ENCODE measurements at regions not wholly inside any gene's neighbourhood (a gene's known extent, or its start where the extent isn't known, plus 50 kb on each side); places are given as distances from the start of the nearest gene placed in this dataset.
"Not testable (repeated sequence)": the region's sequence is repeated elsewhere in the genome, so short reads cannot be mapped to it uniquely, and the experiment has no call there.

DNA sequence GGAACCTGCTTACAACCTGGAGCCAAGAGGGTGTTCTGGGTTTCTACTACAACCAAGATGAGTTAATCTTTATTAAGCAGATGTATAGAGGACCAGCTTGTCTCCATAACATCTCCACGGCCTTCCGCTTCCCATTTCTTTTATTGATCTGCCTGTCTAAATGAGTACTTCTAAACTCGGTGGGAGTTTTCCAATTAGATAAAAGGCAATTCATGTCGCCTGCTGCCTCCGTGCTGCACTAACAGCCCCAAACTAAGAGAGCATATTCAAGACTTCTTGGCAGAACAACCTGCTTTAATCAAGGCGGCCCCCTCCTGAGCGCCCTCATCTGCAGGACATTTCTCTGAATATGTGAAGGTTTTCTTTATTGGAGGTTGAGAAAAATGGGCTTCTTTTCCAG lies 270.1 kb downstream of the PDCD6IP start:
- no peak for DNase-seq (ENCODE audit: insufficient read length)
- TF ChIP-seq TAF1 (IDR thresholded peaks at IDR 0.05; ENCODE audit: borderline replicate concordance, low read depth, low read length) (no peak), POLR2A (IDR thresholded peaks at IDR 0.05; ENCODE audit: low read depth, low read length) (no peak), POLR2AphosphoS5 (IDR thresholded peaks at IDR 0.05; ENCODE audit: low read depth, low read length) (no peak)
- FAIRE-seq = no peak

DNA sequence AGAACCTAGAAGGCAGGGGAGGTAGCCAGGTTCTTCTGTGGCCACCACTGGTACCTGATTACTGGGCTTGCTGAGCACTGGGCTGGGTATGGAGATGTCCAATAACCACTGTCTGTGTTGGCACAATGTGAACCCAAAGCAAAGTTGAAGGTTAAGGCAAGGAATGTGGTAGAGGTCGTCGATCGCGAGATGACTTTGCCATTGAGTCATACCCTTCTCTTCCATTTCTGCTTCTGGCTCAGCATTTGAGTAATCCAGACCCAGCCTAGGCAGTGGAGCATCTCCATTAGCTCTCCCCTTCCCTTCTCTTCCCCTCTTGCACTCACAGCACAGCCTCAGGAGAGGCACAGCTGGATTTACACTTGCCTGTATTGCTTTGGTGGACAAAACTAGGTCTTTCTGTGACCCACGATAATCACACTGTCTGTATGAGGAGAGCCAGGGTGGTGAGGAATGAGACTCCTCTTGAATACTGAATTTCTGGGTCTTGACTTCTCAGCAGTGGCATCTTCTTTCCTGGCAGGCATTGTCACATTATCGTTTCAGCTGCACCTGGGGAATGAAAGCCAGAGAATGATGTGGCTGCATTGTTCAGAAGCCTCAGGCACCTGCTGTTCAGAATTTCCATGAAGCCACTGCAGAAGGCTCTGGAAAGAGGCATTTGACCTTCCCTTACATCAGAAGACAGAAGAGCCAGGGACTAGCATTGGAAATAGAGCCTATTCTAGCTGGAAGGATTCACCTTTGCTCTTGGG lies 272.6 kb downstream of the PDCD6IP start:
- DNase-seq (ENCODE audit: insufficient read length) (no peak), FAIRE-seq (peak; percentile 78)
- TF ChIP-seq POLR2AphosphoS5 (IDR thresholded peaks at IDR 0.05; ENCODE audit: low read depth, low read length) (no peak), TAF1 (IDR thresholded peaks at IDR 0.05; ENCODE audit: borderline replicate concordance, low read depth, low read length) (no peak), POLR2A (IDR thresholded peaks at IDR 0.05; ENCODE audit: low read depth, low read length) (no peak)

DNA sequence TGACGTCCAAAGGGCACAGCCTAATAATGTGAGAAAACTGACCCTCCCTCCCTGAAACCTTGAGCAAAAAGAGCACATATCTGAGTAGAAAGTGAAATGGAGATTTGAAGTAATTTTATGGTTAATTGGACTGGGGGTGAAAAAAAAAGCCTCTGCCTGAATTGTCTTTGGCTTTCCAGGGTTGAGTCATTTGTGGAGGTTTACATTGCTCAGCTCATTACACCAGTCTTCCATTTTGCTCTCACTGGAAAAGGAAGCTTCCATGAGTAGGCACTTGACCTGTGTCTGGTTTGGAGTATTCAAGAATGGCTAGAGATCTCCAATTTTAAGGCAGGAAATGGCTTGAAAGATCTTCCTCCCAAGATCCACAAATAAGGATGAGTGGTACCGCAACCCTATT lies 273.9 kb downstream of the PDCD6IP start:
- no peak for TF ChIP-seq POLR2AphosphoS5 (IDR thresholded peaks at IDR 0.05; ENCODE audit: low read depth, low read length)
- no peak for TF ChIP-seq POLR2A (IDR thresholded peaks at IDR 0.05; ENCODE audit: low read depth, low read length)
- TF ChIP-seq TAF1 (IDR thresholded peaks at IDR 0.05; ENCODE audit: borderline replicate concordance, low read depth, low read length) = no peak
- DNase-seq (ENCODE audit: insufficient read length) (no peak), FAIRE-seq (peak; percentile 56)

DNA sequence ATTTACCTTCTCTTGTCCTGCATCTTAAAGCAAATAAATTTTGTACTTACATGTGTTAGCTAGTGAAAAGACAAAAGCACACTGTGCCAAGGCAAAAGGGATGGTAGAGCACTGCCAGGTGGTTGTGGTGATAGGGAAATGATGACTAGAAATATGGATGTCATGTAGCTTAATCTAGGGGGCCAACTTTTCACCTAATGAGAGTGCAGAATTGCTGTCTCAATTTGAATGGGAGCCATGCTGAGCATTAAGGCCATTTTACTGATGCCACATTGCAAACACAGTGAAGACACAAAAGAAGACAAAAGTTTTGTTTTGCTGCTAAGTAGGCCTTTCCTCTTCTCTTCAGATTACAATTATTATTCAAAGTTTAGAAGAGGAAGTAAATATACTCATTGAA lies 274.7 kb downstream of the PDCD6IP start:
- no peak for TF ChIP-seq POLR2AphosphoS5 (IDR thresholded peaks at IDR 0.05; ENCODE audit: low read depth, low read length)
- TF ChIP-seq TAF1 (IDR thresholded peaks at IDR 0.05; ENCODE audit: borderline replicate concordance, low read depth, low read length) = no peak
- TF ChIP-seq POLR2A (IDR thresholded peaks at IDR 0.05; ENCODE audit: low read depth, low read length) = no peak
- no peak for DNase-seq (ENCODE audit: insufficient read length)
- FAIRE-seq = peak; percentile 73

DNA sequence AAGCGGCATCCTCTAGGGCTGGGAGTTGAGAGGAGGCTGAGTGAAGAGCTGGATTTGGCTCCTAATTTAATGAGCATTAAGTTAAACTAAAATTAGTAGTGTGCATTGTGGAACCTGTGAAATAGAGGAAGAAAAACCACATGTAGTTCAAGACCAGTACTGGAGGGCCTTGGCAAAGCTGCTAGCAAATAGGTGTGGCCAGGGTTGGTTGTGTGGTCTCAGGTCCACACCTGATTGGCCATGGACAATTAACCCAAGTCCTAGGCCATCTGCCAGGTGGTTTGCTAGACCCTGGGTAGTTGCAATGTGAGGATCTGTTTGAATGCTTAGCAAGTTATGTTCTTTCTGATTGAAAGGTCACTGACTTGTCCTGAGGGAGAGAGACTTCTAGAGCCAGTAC lies 275.5 kb downstream of the PDCD6IP start:
- no peak for DNase-seq (ENCODE audit: insufficient read length)
- FAIRE-seq = peak; percentile 24
- no peak for TF ChIP-seq TAF1 (IDR thresholded peaks at IDR 0.05; ENCODE audit: borderline replicate concordance, low read depth, low read length)
- no peak for TF ChIP-seq POLR2A (IDR thresholded peaks at IDR 0.05; ENCODE audit: low read depth, low read length)
- TF ChIP-seq POLR2AphosphoS5 (IDR thresholded peaks at IDR 0.05; ENCODE audit: low read depth, low read length) = no peak

DNA sequence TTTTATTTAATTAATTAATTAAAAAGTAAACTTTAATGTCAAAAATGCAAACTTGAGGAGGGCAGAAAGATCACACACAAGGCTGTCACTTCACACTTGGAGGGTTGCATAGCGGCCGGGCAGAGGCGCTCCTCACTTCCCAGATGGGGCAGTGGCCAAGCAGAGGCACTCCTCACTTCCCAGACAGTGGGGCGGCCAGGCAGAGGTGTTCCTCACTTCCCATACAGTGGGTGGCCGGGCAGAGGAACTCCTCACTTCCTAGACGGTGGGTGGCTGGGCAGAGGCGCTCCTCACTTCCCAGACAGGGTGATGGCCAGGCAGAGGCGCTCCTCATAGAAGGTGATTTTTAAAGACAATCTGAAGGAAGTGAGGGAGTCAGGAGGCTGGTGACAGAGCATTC lies 277.5 kb downstream of the PDCD6IP start:
- FAIRE-seq = no peak
- no peak for TF ChIP-seq TAF1 (IDR thresholded peaks at IDR 0.05; ENCODE audit: borderline replicate concordance, low read depth, low read length)
- TF ChIP-seq POLR2AphosphoS5 (IDR thresholded peaks at IDR 0.05; ENCODE audit: low read depth, low read length) = no peak
- no peak for TF ChIP-seq POLR2A (IDR thresholded peaks at IDR 0.05; ENCODE audit: low read depth, low read length)

DNA sequence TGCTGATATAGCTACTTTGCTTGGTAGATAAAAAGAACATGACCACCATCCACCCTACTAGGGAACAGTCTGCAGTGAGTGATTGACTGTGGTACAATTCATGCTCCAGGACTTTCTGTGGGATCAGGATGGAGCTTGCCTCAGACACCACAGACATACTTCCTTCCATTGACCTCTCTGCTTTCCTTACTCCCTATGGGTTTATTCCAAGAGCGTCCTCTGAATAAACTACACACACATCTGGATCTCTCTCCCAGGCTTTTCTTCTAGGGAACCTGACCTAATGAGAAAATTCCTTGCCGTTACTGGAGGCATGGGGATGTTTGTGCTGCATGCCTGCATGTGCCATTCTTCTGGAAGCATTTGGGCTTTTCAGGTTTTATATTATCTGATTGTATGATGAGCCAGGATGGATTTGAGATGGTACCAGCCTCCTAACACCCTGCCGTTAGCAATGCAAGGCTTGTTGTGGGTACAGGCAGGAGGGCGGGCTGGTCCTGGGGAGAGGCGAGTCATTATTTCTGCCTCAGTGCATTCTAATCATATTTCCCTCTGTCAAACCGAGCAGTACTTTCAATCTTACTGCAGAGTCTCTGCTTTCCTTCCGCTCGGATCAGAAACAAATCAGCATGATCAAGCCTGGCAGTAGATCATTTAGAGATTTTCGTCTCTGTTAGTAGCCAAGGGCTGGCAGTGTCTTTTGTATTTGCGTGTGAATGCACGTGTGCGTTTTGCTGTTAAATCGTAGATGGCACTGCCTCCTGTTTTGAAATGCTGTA lies 279.2 kb downstream of the PDCD6IP start:
- peak; percentile 90 for FAIRE-seq
- TF ChIP-seq POLR2A (IDR thresholded peaks at IDR 0.05; ENCODE audit: low read depth, low read length) = no peak
- TF ChIP-seq POLR2AphosphoS5 (IDR thresholded peaks at IDR 0.05; ENCODE audit: low read depth, low read length) = no peak
- TF ChIP-seq TAF1 (IDR thresholded peaks at IDR 0.05; ENCODE audit: borderline replicate concordance, low read depth, low read length) = no peak
- peak; percentile 31 for DNase-seq (ENCODE audit: insufficient read length)

More for the DNA sequence above, 277.5 kb downstream of the PDCD6IP start:
- DNase-seq (ENCODE audit: insufficient read length) = no peak

DNA sequence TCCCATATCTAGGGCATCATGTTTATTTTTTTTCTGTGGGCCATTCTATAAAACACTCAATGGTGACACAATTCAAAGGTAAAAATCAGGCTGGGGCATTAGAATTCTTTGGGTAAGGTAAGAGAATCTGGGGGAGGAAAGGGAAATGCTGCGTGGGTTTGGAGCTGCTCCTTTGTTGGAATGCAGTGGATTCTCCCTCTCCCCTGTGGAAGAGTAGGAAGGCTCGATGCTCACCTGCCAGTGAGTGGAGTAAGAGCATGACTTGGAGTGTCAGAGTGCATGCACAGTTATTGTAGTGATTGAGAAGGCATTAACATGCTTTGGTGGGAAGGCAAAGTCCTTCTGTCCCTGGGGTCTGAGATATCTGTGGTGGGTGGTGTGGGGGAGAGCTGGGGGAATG lies 280.0 kb downstream of the PDCD6IP start:
- DNase-seq (ENCODE audit: insufficient read length) (no peak), FAIRE-seq (peak; percentile 30)
- TF ChIP-seq TAF1 (IDR thresholded peaks at IDR 0.05; ENCODE audit: borderline replicate concordance, low read depth, low read length) (no peak), POLR2AphosphoS5 (IDR thresholded peaks at IDR 0.05; ENCODE audit: low read depth, low read length) (no peak), POLR2A (IDR thresholded peaks at IDR 0.05; ENCODE audit: low read depth, low read length) (no peak)

DNA sequence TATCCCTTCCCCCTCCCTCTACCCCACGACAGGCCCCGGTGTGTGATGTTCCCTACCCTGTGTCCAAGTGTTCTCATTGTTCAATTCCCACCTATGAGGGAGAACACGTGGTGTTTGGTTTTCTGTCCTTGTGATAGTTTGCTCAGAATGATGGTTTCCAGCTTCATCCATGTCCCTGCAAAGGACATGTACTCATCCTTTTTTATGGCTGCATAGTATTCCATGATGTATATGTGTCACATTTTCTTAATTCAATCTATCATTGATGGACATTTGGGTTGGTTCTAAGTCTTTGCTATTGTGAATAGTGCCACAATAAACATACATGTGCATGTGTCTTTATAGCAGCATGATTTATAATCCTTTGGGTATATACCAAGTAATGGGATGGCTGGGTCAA lies 281.4 kb downstream of the PDCD6IP start:
- FAIRE-seq; DNase-seq (ENCODE audit: insufficient read length): not testable (repeated sequence)

DNA sequence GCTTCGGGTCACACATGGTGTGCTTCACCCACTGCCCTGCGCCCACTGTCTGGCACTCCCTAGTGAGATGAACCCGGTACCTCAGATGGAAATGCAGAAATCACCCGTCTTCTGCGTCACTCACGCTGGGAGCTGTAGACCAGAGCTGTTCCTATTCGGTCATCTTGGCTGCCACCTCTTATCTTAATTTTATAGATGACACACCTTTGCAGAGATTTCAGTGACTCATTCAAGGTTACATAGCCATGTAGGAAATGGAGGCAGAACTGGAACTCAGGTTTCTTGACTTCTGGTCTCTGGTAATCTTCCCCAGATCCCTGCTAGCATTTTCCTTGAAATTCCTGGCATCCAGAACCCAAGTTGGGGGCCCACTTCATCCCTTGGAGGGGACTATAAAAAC lies 291.9 kb downstream of the PDCD6IP start:
- DNase-seq (ENCODE audit: insufficient read length); FAIRE-seq: not testable (repeated sequence)

DNA sequence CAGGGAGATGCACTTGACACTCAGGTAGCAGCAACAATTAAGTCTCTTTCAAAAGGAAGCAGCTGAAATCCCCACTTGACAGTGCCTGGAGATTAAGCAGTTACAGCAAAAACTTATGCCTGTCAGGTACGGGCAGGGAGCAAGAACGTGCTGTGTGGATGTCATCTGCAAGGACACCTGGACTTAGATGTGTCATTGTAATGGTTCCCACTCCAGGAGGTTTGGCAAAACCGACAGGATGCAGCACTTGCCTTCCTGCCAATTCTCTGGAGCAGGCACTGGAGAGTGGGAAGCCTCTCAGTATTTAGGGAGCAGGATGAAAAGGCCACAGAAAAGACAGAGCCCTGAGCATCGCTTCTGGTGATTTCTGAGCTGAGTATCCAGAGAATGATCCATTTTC lies 292.4 kb downstream of the PDCD6IP start:
- TF ChIP-seq POLR2A (IDR thresholded peaks at IDR 0.05; ENCODE audit: low read depth, low read length) (no peak), POLR2AphosphoS5 (IDR thresholded peaks at IDR 0.05; ENCODE audit: low read depth, low read length) (no peak), TAF1 (IDR thresholded peaks at IDR 0.05; ENCODE audit: borderline replicate concordance, low read depth, low read length) (no peak)
- FAIRE-seq = no peak
- no peak for DNase-seq (ENCODE audit: insufficient read length)

DNA sequence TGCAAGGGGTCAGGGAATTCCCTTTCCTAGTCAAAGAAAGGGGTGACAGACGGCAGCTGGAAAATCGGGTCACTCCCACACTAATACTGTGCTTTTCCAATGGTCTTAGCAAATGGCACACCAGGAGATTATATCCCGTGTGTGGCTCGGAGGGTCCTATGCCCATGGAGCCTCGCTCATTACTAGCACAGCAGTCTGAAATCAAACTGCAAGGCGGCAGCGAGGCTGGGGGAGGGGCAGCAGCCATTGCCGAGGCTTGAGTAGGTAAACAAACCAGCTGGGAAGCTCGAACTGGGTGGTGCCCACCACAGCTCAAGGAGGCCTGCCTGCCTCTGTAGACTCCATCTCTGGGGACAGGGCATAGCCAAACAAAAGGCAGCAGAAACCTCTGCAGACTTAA lies 295.9 kb downstream of the PDCD6IP start:
- DNase-seq (ENCODE audit: insufficient read length); FAIRE-seq: not testable (repeated sequence)

Data from GM12892 (cell line).